ENCODE measurements at regions not wholly inside any gene's neighbourhood (a gene's known extent, or its start where the extent isn't known, plus 50 kb on each side); places are given as distances from the start of the nearest gene placed in this dataset.

DNA sequence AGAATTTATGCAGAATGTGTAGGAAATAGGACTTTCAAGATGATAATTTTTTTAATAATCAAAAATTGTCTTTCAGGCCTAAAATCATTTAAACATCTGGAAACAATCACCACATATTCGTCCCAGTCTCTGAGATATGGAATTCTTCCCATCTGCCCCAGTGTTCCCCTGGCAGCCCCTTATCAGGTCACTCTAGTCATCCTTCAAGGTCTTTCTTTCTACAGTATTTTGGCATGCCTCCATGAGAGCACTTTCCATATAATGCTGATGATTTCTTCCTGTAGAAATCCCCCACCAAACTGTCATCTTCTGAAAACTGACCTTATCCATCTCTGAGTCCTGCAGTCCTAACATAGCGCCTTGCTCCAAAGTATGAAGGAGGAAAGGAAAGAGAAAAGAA, 422.1 kb downstream of the RPS29 start:
- TF ChIP-seq CTCF (IDR thresholded peaks at IDR 0.05) = no peak
- no peak for TF ChIP-seq POLR2A (IDR thresholded peaks at IDR 0.05)
